ENCODE measurements at regions not wholly inside any gene's neighbourhood (a gene's known extent, or its start where the extent isn't known, plus 50 kb on each side); places are given as distances from the start of the nearest gene placed in this dataset.
"Not testable (repeated sequence)": the region's sequence is repeated elsewhere in the genome, so short reads cannot be mapped to it uniquely, and the experiment has no call there.

DNA sequence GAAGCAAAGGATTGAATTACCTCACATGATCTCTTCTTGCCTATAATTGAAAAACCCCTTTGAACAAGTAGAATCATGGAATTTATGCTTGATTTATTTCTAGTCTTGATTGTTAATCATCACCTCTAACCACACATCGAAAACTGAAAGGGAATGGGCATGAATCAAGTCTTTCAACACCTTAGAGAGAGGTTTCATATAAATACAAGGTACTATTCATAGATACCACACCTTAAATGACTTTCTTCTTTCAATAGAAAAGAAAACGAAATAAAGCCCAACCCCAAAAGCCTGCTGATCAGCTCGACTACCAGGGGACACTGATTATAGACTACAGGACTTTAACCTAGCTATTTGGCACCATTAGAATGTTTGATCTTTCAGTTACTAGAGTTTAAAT, 128.6 kb upstream of the PTPRZ1 start:
- DNase-seq = no peak

- DNase-seq = no peak
These were observed 131.1 kb upstream of the PTPRZ1 start for GRCh38 chr7:121741896-121742295.

DNA sequence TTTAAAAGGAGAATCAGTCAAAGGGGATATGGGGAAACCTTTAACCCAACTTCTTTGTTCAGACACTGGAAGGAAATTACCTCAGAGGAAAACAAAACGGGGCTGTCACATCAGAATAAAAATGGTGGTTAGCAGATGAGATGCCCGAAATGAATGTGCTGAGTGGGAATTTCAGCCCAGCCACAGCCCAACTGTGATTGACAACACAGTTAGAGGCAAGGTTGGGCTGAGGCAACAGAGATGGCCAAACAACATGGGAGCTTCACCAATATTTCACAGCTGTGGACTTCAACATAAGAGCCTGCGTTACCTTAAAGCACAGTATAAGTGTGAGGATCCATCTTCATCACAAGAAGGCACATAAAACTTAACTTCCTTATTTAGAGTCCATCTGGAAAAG, 133.5 kb upstream of the PTPRZ1 start:
- no peak for DNase-seq

DNA sequence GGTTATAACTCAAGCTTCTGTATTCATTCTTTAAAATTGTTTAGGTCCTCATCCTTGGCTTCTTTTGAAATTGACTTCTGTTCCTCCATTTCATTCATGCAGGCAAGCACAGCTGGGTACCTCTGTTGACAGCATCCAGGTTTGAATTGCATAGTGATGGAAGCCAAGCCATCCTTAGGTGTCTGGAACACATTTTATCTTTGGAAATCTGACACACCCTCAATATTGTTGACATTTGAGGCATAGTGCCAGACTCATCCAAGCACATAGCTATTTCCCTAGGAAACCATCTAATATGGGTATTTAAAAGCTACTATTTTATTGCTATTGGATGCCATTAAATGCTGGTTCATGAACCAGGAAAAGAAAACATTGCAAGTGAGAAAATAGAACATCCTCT, 142.1 kb upstream of the PTPRZ1 start:
- no peak for DNase-seq

DNA sequence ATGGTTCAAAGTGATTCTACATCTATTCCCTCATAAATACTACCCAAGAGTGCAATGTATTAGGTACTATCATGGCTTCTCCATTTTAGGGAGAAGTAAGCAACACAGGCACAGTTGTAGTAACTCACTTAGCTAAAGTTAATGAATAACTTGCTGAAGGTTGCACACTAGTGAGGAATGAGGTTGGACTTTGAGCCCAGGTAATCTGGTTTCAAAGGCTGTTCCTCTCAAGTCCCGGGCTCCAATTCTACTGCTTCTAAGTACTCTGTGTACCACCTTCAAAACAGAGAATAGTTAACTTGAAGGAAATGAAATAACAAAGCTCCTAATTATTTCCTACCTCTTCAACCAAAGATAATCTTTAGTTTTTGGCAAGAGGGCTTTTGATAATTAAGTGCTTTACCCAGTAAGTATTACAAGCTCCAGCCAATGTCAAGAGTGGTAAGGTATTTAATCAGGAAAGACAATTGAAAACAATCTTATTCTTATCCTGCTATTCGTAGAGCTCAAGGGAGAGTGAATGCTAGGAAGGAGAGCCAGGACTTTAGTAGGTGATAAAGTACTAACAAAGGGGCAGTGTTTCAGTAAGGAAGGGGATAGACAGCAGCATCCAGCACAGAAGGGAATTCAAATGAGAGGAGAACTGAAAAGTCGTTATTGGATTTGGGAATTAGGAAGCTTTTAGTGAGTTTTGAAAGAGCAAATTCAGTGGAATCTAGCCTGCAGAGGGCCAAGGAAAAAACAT, 158.2 kb upstream of the PTPRZ1 start:
- DNase-seq = no peak

DNA sequence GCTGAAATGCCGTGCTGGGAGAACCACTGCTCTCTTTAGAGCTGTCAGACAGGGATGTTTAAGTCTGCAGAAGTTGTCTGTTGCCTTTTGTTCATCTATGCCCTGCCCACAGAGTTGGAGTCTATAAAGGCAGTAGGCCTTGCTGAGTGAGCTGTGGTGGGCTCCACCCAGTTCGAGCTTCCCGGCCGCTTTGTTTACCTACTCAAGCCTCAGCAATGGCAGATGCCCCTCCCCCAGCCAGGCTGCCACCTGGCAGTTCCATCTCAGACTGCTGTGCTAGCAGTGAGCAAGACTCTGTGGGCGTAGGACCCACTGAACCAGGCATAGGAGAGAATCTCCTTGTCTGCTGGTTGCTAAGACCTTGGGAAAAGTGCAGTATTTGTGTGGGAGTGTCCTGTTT, 160.0 kb upstream of the PTPRZ1 start:
- DNase-seq = not testable (repeated sequence)

DNA sequence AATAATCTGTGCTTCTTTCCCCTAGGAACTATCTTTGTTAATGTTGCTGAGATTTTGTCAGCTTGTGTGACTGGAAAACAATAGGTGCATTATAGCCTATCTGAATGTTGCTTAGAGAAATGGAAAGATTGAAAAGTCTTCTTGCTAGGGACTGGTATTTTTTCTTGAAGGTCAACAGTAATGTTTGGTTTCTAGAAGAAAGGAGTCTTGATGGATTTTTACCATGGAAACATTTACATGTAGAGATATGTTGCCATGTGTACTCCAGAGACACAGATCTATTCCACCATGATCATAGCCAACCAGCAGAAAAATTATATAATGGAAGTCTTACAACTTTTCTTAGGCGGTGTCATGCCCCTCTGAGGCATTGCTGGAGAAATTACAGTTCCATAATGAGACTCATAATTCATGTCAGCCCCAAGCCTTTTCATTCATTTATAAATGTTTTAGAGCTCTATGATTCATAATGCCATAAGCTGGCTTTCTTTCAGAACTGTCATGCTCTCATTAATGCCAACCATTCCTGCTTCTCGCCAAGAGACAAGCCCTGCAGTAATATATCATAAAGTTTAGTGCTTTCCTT, 175.1 kb upstream of the PTPRZ1 start:
- DNase-seq = no peak

- no peak for DNase-seq
These were observed 176.0 kb upstream of the PTPRZ1 start for GRCh38 chr7:121696954-121697353.

GRCh38 chr7:121689749-121690148, 183.2 kb upstream of the PTPRZ1 start:
- DNase-seq = no peak

- no peak for DNase-seq
These were observed 191.3 kb upstream of the PTPRZ1 start for GRCh38 chr7:121681700-121682099.

- DNase-seq = no peak
These were observed 196.8 kb upstream of the PTPRZ1 start for GRCh38 chr7:121676168-121676567.

- not testable (repeated sequence) for DNase-seq
These were observed 198.5 kb upstream of the PTPRZ1 start for GRCh38 chr7:121674455-121674854.

DNA sequence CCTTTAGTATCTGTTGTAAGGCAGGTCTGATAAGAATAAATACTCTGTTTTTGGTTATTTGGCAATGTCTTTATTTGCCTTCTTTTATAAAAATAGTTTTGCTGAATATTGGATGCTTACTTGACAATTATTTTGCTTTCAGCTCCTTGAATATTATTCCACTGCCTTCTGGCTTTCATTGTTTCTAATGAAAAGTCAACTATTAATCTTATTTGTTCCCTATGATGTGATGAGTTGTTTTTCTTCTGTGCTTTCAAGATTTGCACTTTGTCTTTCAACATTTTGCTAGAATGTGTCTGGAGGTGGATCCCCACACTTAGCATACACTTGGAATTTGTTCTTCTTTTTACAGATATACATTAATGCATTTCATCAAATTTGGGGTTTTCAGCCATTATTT, 203.8 kb upstream of the PTPRZ1 start:
- DNase-seq = no peak

- no peak for DNase-seq
These were observed 206.7 kb upstream of the PTPRZ1 start for GRCh38 chr7:121666306-121666705.

DNA sequence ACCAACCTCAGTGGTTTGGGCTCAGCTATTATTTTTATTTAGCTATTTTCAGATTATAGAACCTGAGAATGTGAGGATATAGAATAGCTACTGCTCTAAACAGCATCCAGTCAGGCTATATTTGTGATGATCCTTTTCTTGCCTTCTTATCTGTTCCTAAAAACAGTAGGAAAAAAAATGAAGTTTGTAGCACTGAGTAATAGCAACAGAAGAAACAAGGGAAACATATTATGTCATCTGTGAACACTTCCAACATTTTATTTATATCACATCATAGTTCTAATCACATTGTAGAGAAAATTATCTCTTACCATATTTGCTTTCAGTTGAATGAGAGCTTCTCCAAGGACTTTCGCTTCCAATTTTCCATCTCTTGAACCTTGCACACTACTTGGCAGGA, 229.6 kb upstream of the PTPRZ1 start:
- DNase-seq = no peak

DNA sequence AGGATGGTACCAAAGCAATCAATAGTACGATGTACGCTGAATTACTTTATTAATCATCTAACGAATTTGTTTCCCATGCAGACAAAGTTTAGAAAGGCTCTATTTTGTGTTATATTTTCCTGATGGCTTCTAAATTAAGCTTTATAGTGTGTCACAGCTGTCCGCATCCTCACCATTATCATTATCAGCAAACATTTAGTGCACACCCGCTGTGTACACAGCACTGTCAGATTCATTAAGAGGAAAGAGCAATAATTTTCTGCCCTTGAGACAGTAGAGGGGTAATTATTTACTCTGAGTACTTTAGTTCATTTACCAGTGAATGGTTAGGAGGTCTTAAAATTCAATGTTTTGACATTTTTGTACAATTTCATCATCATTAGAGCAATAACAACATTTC, 233.3 kb upstream of the PTPRZ1 start:
- no peak for DNase-seq

DNA sequence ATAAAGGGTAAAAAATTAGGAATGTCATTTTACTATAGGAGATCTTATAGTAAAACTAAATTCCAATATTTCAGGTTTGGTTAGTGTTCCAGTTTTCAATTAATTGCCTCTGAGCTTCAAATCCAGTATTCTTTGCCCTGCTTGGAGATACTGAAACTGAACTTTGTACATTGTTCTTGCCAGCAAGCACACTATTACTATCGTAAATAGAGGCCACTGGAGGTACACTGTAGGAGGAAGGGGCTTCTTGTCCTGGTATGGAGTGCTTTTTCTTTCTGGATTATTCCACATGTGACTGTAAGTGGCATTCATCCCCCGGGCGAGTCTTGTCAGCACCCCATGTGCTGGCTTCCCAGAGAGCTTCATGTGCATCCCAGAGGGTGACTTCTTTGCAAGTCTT, 234.7 kb upstream of the PTPRZ1 start:
- DNase-seq = no peak

GRCh38 chr7:121634356-121634755, 238.2 kb upstream of the FAM3C start:
- DNase-seq = no peak

- no peak for DNase-seq
These were observed 237.1 kb upstream of the FAM3C start for GRCh38 chr7:121633186-121633585.

GRCh38 chr7:121624958-121625357, 228.8 kb upstream of the FAM3C start:
- DNase-seq = no peak

GRCh38 chr7:121623130-121623872, 227.2 kb upstream of the FAM3C start:
- DNase-seq = no peak

- no peak for DNase-seq
These were observed 225.8 kb upstream of the FAM3C start for GRCh38 chr7:121621937-121622336.

GRCh38 chr7:121620953-121621606, 225.0 kb upstream of the FAM3C start:
- no peak for DNase-seq

- DNase-seq = no peak
These were observed 224.1 kb upstream of the FAM3C start for GRCh38 chr7:121620206-121620605.

Measured in bone marrow (tissue), 2 donors.